GM12878 (cell line): ENCODE measurements at regions not wholly inside any gene's neighbourhood (a gene's known extent, or its start where the extent isn't known, plus 50 kb on each side); places are given as distances from the start of the nearest gene placed in this dataset.

Source experiments
- ATAC-seq: fragments of 200-7000 bp; cut with Tn5 transposase; 3 replicates; pipeline ENCODE4 v1.9.1; 2020; ENCODE audit warnings: mild to moderate bottlenecking, moderate library complexity
- BruUV-seq: library from RNA; stranded (reverse); fragments of 400-500 nt; replicated peaks from 2 replicates; lab custom pipeline; 2021; lab: Mats Ljungman, UMichigan
- CTCF ChIA-PET: fragments of 300-600 bp; sonication (Branson Sonifier 250); formaldehyde crosslinking; extraction: SDS; loops from one replicate; lab custom pipeline; 2021; ENCODE audit warnings: inconsistent platforms; lab: Yijun Ruan, JAX
- POLR2A ChIA-PET: fragments of 350-600 bp; formaldehyde crosslinking; extraction: SDS; loops from one replicate; lab custom pipeline; 2021; ENCODE audit warnings: inconsistent platforms; lab: Charles Lee
- RAD21 ChIA-PET: fragments of 300-600 bp; sonication (Branson Sonifier 250); formaldehyde crosslinking; loops from one replicate; lab custom pipeline; 2023; ENCODE audit warnings: antibody characterized with exemption; ENCODE audit not compliant: unreplicated experiment; lab: Charles Lee
- SMC1A ChIA-PET: fragments of 300-600 bp; sonication (Branson Sonifier 250); formaldehyde crosslinking; loops from one replicate; lab custom pipeline; 2023; ENCODE audit not compliant: unreplicated experiment, uncharacterized antibody; lab: Charles Lee
- DNase-seq: peaks from one replicate; pipeline ENCODE4 v3.0.0-alpha.2; 2011; ENCODE audit warnings: low read depth, low spot score
- FAIRE-seq: peaks from 3 replicates; lab custom pipeline; 2011; peaks lifted over from hg19 to GRCh38; lab: Jason Lieb, UNC
- H2AFZ ChIP-seq: 2 replicates; pipeline ENCODE4 v1.6.0; 2011; ENCODE audit warnings: low read depth, low read length, control low read depth; ENCODE audit not compliant: control insufficient read depth
- H3K27ac ChIP-seq: 2 replicates; pipeline ENCODE4 v1.5.1; 2011; ENCODE audit warnings: control low read depth; ENCODE audit not compliant: control insufficient read depth, insufficient read depth
- H3K27me3 ChIP-seq, 2 experiments: replicated peaks in 1 of 2; 2 replicates each; pipeline versions ENCODE4 v1.6.0 to v1.6.1; 2011; ENCODE audit warnings: low read length in 1 of 2; ENCODE audit not compliant: control insufficient read depth in 2 of 2, insufficient read depth in 2 of 2
- H3K36me3 ChIP-seq, 2 experiments: 2 replicates each; pipeline ENCODE4 v1.5.1; 2011; ENCODE audit warnings: low read length in 1 of 2; ENCODE audit not compliant: control insufficient read depth in 2 of 2, insufficient read depth in 2 of 2
- H3K4me1 ChIP-seq: 2 replicates; pipeline ENCODE4 v1.6.1; 2011; ENCODE audit warnings: mild to moderate bottlenecking, low read length, moderate library complexity, mixed read lengths; ENCODE audit not compliant: control insufficient read depth, insufficient read depth
- H3K4me2 ChIP-seq: 2 replicates; pipeline ENCODE4 v1.6.0; 2011; ENCODE audit warnings: control low read depth; ENCODE audit not compliant: control insufficient read depth, insufficient read depth
- H3K4me3 ChIP-seq: fragments of 200-600 bp; sonication (generic); 2 replicates; pipeline ENCODE4 v1.5.1; 2016
- H3K79me2 ChIP-seq: 2 replicates; pipeline ENCODE4 v1.6.0; 2011; ENCODE audit warnings: low read length; ENCODE audit not compliant: control insufficient read depth, insufficient read depth
- H3K9ac ChIP-seq: 2 replicates; pipeline ENCODE4 v1.8.0; 2011; ENCODE audit warnings: low read length, control low read depth, mixed read lengths; ENCODE audit not compliant: control insufficient read depth, insufficient read depth
- H3K9me3 ChIP-seq: replicated peaks from 3 replicates; pipeline ENCODE4 v1.5.1; 2011; ENCODE audit warnings: mild to moderate bottlenecking, low read length; ENCODE audit not compliant: control insufficient read depth, insufficient read depth
- H4K20me1 ChIP-seq: 2 replicates; pipeline ENCODE4 v1.6.0; 2011; ENCODE audit not compliant: control insufficient read depth, insufficient read depth
- CTCF ChIP-seq, 3 experiments: IDR thresholded peaks in 2 of 3; conservative IDR thresholded peaks in 1 of 3; 2 replicates each; pipeline ENCODE4 v1.5.1; 2011; ENCODE audit warnings: low read depth in 3 of 3, low read length in 3 of 3, mild to moderate bottlenecking in 3 of 3, control low read depth in 2 of 3, moderate library complexity in 2 of 3, inconsistent platforms in 1 of 3, mixed read lengths in 1 of 3; ENCODE audit not compliant: control insufficient read depth in 2 of 3, insufficient read depth in 1 of 3; ENCODE audit errors: extremely low read depth in 1 of 3
- CUX1 ChIP-seq: IDR thresholded peaks from 2 replicates; pipeline ENCODE4 v1.6.1; 2012; ENCODE audit warnings: improper control_type of control experiment, low read depth, low read length; ENCODE audit not compliant: insufficient replicate concordance
- DPF2 ChIP-seq: fragments of 450-650 bp; IDR thresholded peaks from 2 replicates; pipeline ENCODE4 v1.6.1; 2017; ENCODE audit warnings: mild to moderate bottlenecking
- FOXK2 ChIP-seq: fragments of 450-650 bp; IDR thresholded peaks from 2 replicates; pipeline ENCODE4 v1.6.1; 2017; ENCODE audit warnings: mild to moderate bottlenecking, moderate library complexity
- IKZF1 ChIP-seq: fragments of 450-650 bp; conservative IDR thresholded peaks from 2 replicates; pipeline ENCODE4 v1.6.1; 2017; ENCODE audit warnings: antibody characterized with exemption, mild to moderate bottlenecking
- IKZF2 ChIP-seq, 2 experiments: fragments of 450-650 bp; IDR thresholded peaks; 2 replicates each; pipeline ENCODE4 v1.6.1; 2017; ENCODE audit warnings: mild to moderate bottlenecking in 2 of 2, moderate library complexity in 2 of 2
- RAD21 ChIP-seq: IDR thresholded peaks from 2 replicates; pipeline ENCODE4 v1.6.1; 2011; ENCODE audit warnings: mild to moderate bottlenecking, low read depth, low read length, moderate library complexity; ENCODE audit not compliant: insufficient read depth
- WRNIP1 ChIP-seq: IDR thresholded peaks from 2 replicates; pipeline ENCODE4 v1.6.1; 2011; ENCODE audit warnings: low read depth, low read length, improper control_type of control experiment, borderline replicate concordance
- WGBS: methylation state at CpG from one replicate; pipeline ENCODE4 v1.1.6; 2016; ENCODE audit warnings: low lambda C conversion rate; ENCODE audit not compliant: insufficient replicate concordance, insufficient coverage; ENCODE audit errors: missing lambda C conversion rate; 5-methylcytosine and 5-hydroxymethylcytosine counted together
- in situ Hi-C: fragments of 300-500 bp; cut with MboI; formaldehyde crosslinking; loops from 9 replicates; pipeline ENCODE4 v1.14.3; 2018; ENCODE audit warnings: mixed read lengths
- intact Hi-C: fragments of 100-400 bp; cut with micrococcal nuclease; formaldehyde crosslinking; loops from one replicate; pipeline ENCODE4 v1.14.2; 2022; ENCODE audit not compliant: unreplicated experiment

DNA sequence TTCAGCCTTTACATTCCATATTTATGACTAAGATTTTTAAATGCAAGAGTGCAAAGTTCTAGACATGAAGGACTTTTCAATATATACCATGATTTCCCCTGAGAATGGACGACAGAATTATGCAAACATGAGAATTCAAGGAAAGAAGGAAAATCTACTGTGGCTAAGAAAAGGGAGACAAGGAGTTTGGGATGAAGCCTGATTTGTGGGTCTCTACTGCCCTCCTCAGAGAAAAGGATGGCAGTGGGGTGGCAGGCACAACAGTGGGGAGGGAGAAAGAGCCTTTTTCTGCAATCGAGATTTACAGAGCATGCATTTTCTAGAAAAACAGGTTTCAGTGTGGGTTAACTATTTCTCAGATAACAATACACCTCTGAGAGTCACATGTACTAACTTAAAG is 466.9 kb upstream of the NRSN1 start:
- no peak overlapping the region for H2AFZ ChIP-seq
- H3K79me2 ChIP-seq: no peaks in the 10 kb centered on the region
- H3K27me3 ChIP-seq: no peaks in the 10 kb centered on the region
- intact Hi-C loops (no loop called here), in situ Hi-C loops (no loop called here)
- WGBS: 14% methylated on average over 2 of the region's 2 CpGs
- no peak for DNase-seq
- H3K4me2 ChIP-seq: no peak overlapping the region
- TF ChIP-seq CTCF (IDR thresholded peaks at IDR 0.05 in 2 of 3, conservative IDR thresholded peaks at IDR 0.05 in 1 of 3; ENCODE audit: control insufficient read depth in 2 of 3, extremely low read depth in 1 of 3, insufficient read depth in 1 of 3, low read depth in 3 of 3, low read length in 3 of 3) (peak in 1 of 3 experiments; percentile 33; a peak in 1 of 6 replicates), RAD21 (peak; percentile 38; the same call in 1 of the 2 replicates), IKZF1 (no peak)
- H4K20me1 ChIP-seq: no peaks in the 10 kb centered on the region
- FAIRE-seq: no peak
- no peaks in the 10 kb centered on the region for H3K36me3 ChIP-seq
- ChIA-PET CTCF (interaction anchor here (1.3 kb wide), 1 partner anchor 9 kb away, joined by 3 read pairs; no protein-coding TSS in a partner anchor), RAD21 (no interaction called here), SMC1A (no interaction called here), POLR2A (no interaction called here)
- H3K4me3 ChIP-seq: no peak overlapping the region
- no peak for ATAC-seq
- H3K9ac ChIP-seq: no peak overlapping the region
- no peak overlapping the region for H3K27ac ChIP-seq
- H3K9me3 ChIP-seq: no peaks in the 10 kb centered on the region
- H3K4me1 ChIP-seq: no peaks in the 10 kb centered on the region
- BruUV-seq: no TSS peak

- Histone ChIP-seq H3K4me2 (no peak overlapping the region), H3K4me3 (no peak overlapping the region), H4K20me1 (no peaks in the 10 kb centered on the region), H2AFZ (no peak overlapping the region), H3K27me3 (no peaks in the 10 kb centered on the region), H3K4me1 (no peaks in the 10 kb centered on the region), H3K9ac (no peak overlapping the region), H3K9me3 (no peaks in the 10 kb centered on the region), H3K79me2 (no peaks in the 10 kb centered on the region), H3K27ac (no peak overlapping the region), H3K36me3 (no peaks in the 10 kb centered on the region)
- in situ Hi-C loops (no loop called here), intact Hi-C loops (no loop called here)
- DNase-seq (no peak), ATAC-seq (no peak), FAIRE-seq (no peak)
- POLR2A ChIA-PET: no interaction called here
- CTCF ChIA-PET: interaction anchor here (0.6 kb wide), 1 partner anchor 1691 kb away, joined by 3 read pairs; no protein-coding TSS in a partner anchor
- 41% methylated on average over 4 of the region's 4 CpGs for WGBS
- BruUV-seq: no TSS peak
- RAD21 ChIA-PET: no interaction called here
- SMC1A ChIA-PET: no interaction called here
- TF ChIP-seq WRNIP1: no peak
- no peak for TF ChIP-seq IKZF2 (IDR thresholded peaks at IDR 0.05)
- no peak for TF ChIP-seq FOXK2
- TF ChIP-seq CUX1: no peak
- no peak for TF ChIP-seq DPF2
Measured at GRCh38 chr6:23661549-23661948, 464.5 kb upstream of the NRSN1 start.
